ENCODE measurements at regions not wholly inside any gene's neighbourhood (a gene's known extent, or its start where the extent isn't known, plus 50 kb on each side); places are given as distances from the start of the nearest gene placed in this dataset.

GRCh38 chr20:24289737-24290481, 179.5 kb upstream of the SYNDIG1 start:
- no peak for TF ChIP-seq CTCF (IDR thresholded peaks at IDR 0.05)

GRCh38 chr20:24283186-24283585, 186.2 kb upstream of the SYNDIG1 start:
- TF ChIP-seq CTCF (IDR thresholded peaks at IDR 0.05), result no peak

GRCh38 chr20:24277196-24277595, 192.2 kb upstream of the SYNDIG1 start:
- no peak for TF ChIP-seq CTCF (IDR thresholded peaks at IDR 0.05)

- no peak for TF ChIP-seq CTCF (IDR thresholded peaks at IDR 0.05)
These were observed 193.3 kb upstream of the SYNDIG1 start for GRCh38 chr20:24275946-24276705.

GRCh38 chr20:24273251-24273650, 196.2 kb upstream of the SYNDIG1 start:
- no peak for TF ChIP-seq CTCF (IDR thresholded peaks at IDR 0.05)

- TF ChIP-seq CTCF (IDR thresholded peaks at IDR 0.05), result no peak
These were observed 208.1 kb upstream of the SYNDIG1 start for GRCh38 chr20:24261351-24261750.

GRCh38 chr20:24257171-24257570, 212.3 kb upstream of the SYNDIG1 start:
- TF ChIP-seq CTCF (IDR thresholded peaks at IDR 0.05), result no peak
